ENCODE measurements at regions not wholly inside any gene's neighbourhood (a gene's known extent, or its start where the extent isn't known, plus 50 kb on each side); places are given as distances from the start of the nearest gene placed in this dataset.
A peak's percentile ranks its signal among the peaks of the same experiment; 100 is the strongest.

GRCh38 chr18:75656035-75656434 lies 228.5 kb upstream of the SMIM21 start:
- DNase-seq (ENCODE audit: extremely low spot score): no peak
- no peak overlapping the region for H3K27ac ChIP-seq (replicated peaks in 1 of 4)

GRCh38 chr18:75654851-75655751 lies 227.6 kb upstream of the SMIM21 start:
- Histone ChIP-seq H3K27ac (replicated peaks in 1 of 4) (no peak overlapping the region), H3K9me3 (peaks cover 0 to 1% (median 0%) of the 10 kb centered on the region in 4 donors), H3K27me3 (no peaks in the 10 kb centered on the region), H3K4me3 (no peak overlapping the region), H3K4me1 (no peaks in the 10 kb centered on the region), H3K36me3 (no peaks in the 10 kb centered on the region)
- DNase-seq (ENCODE audit: extremely low spot score): no peak
- TF ChIP-seq POLR2A (IDR thresholded peaks at IDR 0.05; ENCODE audit: low read depth): no peak
- TF ChIP-seq, protein P1, sequence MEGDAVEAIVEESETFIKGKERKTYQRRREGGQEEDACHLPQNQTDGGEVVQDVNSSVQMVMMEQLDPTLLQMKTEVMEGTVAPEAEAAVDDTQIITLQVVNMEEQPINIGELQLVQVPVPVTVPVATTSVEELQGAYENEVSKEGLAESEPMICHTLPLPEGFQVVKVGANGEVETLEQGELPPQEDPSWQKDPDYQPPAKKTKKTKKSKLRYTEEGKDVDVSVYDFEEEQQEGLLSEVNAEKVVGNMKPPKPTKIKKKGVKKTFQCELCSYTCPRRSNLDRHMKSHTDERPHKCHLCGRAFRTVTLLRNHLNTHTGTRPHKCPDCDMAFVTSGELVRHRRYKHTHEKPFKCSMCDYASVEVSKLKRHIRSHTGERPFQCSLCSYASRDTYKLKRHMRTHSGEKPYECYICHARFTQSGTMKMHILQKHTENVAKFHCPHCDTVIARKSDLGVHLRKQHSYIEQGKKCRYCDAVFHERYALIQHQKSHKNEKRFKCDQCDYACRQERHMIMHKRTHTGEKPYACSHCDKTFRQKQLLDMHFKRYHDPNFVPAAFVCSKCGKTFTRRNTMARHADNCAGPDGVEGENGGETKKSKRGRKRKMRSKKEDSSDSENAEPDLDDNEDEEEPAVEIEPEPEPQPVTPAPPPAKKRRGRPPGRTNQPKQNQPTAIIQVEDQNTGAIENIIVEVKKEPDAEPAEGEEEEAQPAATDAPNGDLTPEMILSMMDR (IDR thresholded peaks at IDR 0.05): no peak
- intact Hi-C loops (cut with DNase I): no loop called here
- WGBS: 68% methylated on average over 10 of the region's 10 CpGs

More at GRCh38 chr18:75656035-75656434, 228.5 kb upstream of the SMIM21 start:
- peaks cover 0 to 7% (median 3%) of the 10 kb centered on the region in 4 donors for H3K9me3 ChIP-seq
- WGBS: 78% methylated on average over 7 of the region's 7 CpGs
- no peaks in the 10 kb centered on the region for H3K36me3 ChIP-seq
- H3K4me3 ChIP-seq: no peak overlapping the region
- no peaks in the 10 kb centered on the region for H3K27me3 ChIP-seq
- H3K4me1 ChIP-seq: no peaks in the 10 kb centered on the region
- intact Hi-C loops (cut with DNase I): no loop called here
- TF ChIP-seq POLR2A (IDR thresholded peaks at IDR 0.05; ENCODE audit: low read depth): no peak

DNA sequence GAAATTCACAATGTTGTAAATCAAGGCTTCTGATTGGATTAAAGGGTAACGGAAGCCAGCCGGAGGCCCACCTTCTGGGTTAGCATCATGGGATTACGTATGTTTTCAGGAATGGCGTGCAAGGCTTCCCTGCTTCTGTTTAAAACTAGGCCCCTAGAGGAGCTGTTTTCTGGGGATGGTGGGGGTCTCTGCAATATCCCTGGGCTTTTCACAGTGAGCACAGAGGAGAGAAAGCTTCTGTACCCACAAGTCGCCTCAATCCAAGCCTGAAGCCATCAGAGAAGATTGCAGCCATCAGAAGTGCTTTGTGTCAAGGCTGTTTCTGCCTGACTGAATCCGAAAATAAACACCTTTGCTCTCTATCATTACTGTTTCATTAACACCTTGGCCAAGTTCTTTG lies 226.9 kb upstream of the SMIM21 start:
- TF ChIP-seq EP300 (IDR thresholded peaks at IDR 0.05): no peak
- TF ChIP-seq, protein P1 (IDR thresholded peaks at IDR 0.05): no peak
- no peak for TF ChIP-seq POLR2AphosphoS5 (IDR thresholded peaks at IDR 0.05)
- TF ChIP-seq POLR2A (IDR thresholded peaks at IDR 0.05; ENCODE audit: low read depth): no peak
- Histone ChIP-seq H3K36me3 (no peaks in the 10 kb centered on the region), H3K4me3 (no peak overlapping the region), H3K9me3 (no peaks in the 10 kb centered on the region), H3K27me3 (no peaks in the 10 kb centered on the region), H3K27ac (replicated peaks in 1 of 4) (no peak overlapping the region), H3K4me1 (no peaks in the 10 kb centered on the region)
- intact Hi-C loops (cut with DNase I): no loop called here
- 85% methylated on average over 6 of the region's 6 CpGs for WGBS
- DNase-seq (ENCODE audit: extremely low spot score): no peak

DNA sequence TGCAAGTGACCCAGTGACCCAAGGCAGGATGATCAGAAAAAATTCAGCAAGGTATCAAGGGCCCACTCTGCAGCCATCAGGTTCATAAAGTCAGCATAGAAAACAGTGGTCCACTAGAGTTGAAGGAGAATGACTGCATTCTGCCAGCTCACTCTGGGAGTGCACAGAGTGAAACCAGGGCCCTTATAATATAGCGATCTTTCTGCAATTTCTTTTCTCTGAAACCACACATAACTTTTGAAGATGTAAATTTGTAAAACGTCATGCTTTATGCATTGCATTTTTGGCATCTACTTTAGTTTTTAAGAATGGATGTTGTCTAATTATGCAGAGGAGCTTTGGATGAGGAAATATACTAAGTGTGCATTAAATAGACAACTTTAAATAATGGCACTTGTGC lies 225.0 kb upstream of the SMIM21 start:
- no peaks in the 10 kb centered on the region for H3K36me3 ChIP-seq
- intact Hi-C loops (cut with DNase I): no loop called here
- H3K27me3 ChIP-seq: no peaks in the 10 kb centered on the region
- no peaks in the 10 kb centered on the region for H3K9me3 ChIP-seq
- WGBS: 66% methylated on average over 2 of the region's 2 CpGs
- H3K27ac ChIP-seq (replicated peaks in 1 of 4): no peak overlapping the region
- no peak for TF ChIP-seq POLR2AphosphoS5 (IDR thresholded peaks at IDR 0.05)
- no peak for TF ChIP-seq POLR2A (IDR thresholded peaks at IDR 0.05; ENCODE audit: low read depth)
- no peak for DNase-seq (ENCODE audit: extremely low spot score)
- no peak overlapping the region for H3K4me3 ChIP-seq
- H3K4me1 ChIP-seq: no peaks in the 10 kb centered on the region

- no peaks in the 10 kb centered on the region for H3K36me3 ChIP-seq
- intact Hi-C loops (cut with DNase I): no loop called here
- no peaks in the 10 kb centered on the region for H3K27me3 ChIP-seq
- H3K4me1 ChIP-seq: peaks cover 0 to 1% (median 0%) of the 10 kb centered on the region in 4 donors
- DNase-seq (ENCODE audit: extremely low spot score): peak; percentile 78
- H3K9me3 ChIP-seq: no peaks in the 10 kb centered on the region
- no peak overlapping the region for H3K27ac ChIP-seq (replicated peaks in 1 of 4)
- TF ChIP-seq, protein P1 (IDR thresholded peaks at IDR 0.05): no peak
- TF ChIP-seq EP300 (IDR thresholded peaks at IDR 0.05) (no peak), POLR2A (IDR thresholded peaks at IDR 0.05; ENCODE audit: low read depth) (no peak), POLR2AphosphoS5 (IDR thresholded peaks at IDR 0.05) (no peak)
- WGBS: 94% methylated on average over 6 of the region's 6 CpGs
- no peak overlapping the region for H3K4me3 ChIP-seq
These were observed 217.4 kb upstream of the SMIM21 start for GRCh38 chr18:75644871-75645270.
